ENCODE measurements at regions not wholly inside any gene's neighbourhood (a gene's known extent, or its start where the extent isn't known, plus 50 kb on each side); places are given as distances from the start of the nearest gene placed in this dataset.
A peak's percentile ranks its signal among the peaks of the same experiment; 100 is the strongest.

GRCh38 chr9:135339378-135339973, 140.1 kb upstream of the PPP1R26 start:
- H3K9me3 Mint-ChIP-seq = no peaks in the 10 kb centered on the region
- H3K36me3 Mint-ChIP-seq = no peaks in the 10 kb centered on the region
- DNase-seq (ENCODE audit: low spot score in 2 of 2) = no peak
- no peak overlapping the region for H3K27ac Mint-ChIP-seq
- ATAC-seq = no peak

- ATAC-seq = no peak
- Mint-ChIP-seq H3K36me3 (no peaks in the 10 kb centered on the region), H3K9me3 (no peaks in the 10 kb centered on the region), H3K27ac (peak overlapping the region in 1 of 2 donors; percentile 50)
- DNase-seq (ENCODE audit: low spot score in 2 of 2) = no peak
These were observed 139.4 kb upstream of the PPP1R26 start for GRCh38 chr9:135340143-135340655.

GRCh38 chr9:135340726-135341475, 138.7 kb upstream of the PPP1R26 start:
- no peak for ATAC-seq
- Mint-ChIP-seq H3K36me3 (no peaks in the 10 kb centered on the region), H3K27ac (no peak overlapping the region), H3K9me3 (no peaks in the 10 kb centered on the region)
- DNase-seq (ENCODE audit: low spot score in 2 of 2) = no peak

GRCh38 chr9:135341612-135342169, 137.9 kb upstream of the PPP1R26 start:
- no peak overlapping the region for H3K27ac Mint-ChIP-seq
- no peaks in the 10 kb centered on the region for H3K9me3 Mint-ChIP-seq
- ATAC-seq (no peak), DNase-seq (ENCODE audit: low spot score in 2 of 2) (no peak)
- H3K36me3 Mint-ChIP-seq = no peaks in the 10 kb centered on the region

GRCh38 chr9:135342206-135343130, 137.1 kb upstream of the PPP1R26 start:
- Mint-ChIP-seq H3K9me3 (no peaks in the 10 kb centered on the region), H3K36me3 (no peaks in the 10 kb centered on the region), H3K27ac (no peak overlapping the region)
- DNase-seq (ENCODE audit: low spot score in 2 of 2) = no peak
- ATAC-seq = no peak

- ATAC-seq (no peak), DNase-seq (ENCODE audit: low spot score in 2 of 2) (no peak)
- Mint-ChIP-seq H3K36me3 (no peaks in the 10 kb centered on the region), H3K27ac (no peak overlapping the region), H3K9me3 (no peaks in the 10 kb centered on the region)
These were observed 136.4 kb upstream of the PPP1R26 start for GRCh38 chr9:135343136-135343535.

- peak; percentile 62 to 63 for ATAC-seq
- no peaks in the 10 kb centered on the region for H3K36me3 Mint-ChIP-seq
- DNase-seq (ENCODE audit: low spot score in 2 of 2) = peak; percentile 60 to 75
- no peak overlapping the region for H3K27ac Mint-ChIP-seq
- H3K9me3 Mint-ChIP-seq = no peaks in the 10 kb centered on the region
These were observed 135.6 kb upstream of the PPP1R26 start for GRCh38 chr9:135343837-135344522.

GRCh38 chr9:135344523-135344901, 135.1 kb upstream of the PPP1R26 start:
- ATAC-seq = no peak
- H3K9me3 Mint-ChIP-seq = no peaks in the 10 kb centered on the region
- no peaks in the 10 kb centered on the region for H3K36me3 Mint-ChIP-seq

GRCh38 chr9:135344915-135345500, 134.6 kb upstream of the PPP1R26 start:
- Mint-ChIP-seq H3K27ac (no peak overlapping the region), H3K9me3 (no peaks in the 10 kb centered on the region), H3K36me3 (no peaks in the 10 kb centered on the region)
- DNase-seq (ENCODE audit: low spot score in 2 of 2) (no peak), ATAC-seq (no peak)

More at GRCh38 chr9:135344523-135344901, 135.1 kb upstream of the PPP1R26 start:
- no peak overlapping the region for H3K27ac Mint-ChIP-seq
- DNase-seq (ENCODE audit: low spot score in 2 of 2) = no peak

GRCh38 chr9:135345775-135346433, 133.7 kb upstream of the PPP1R26 start:
- no peaks in the 10 kb centered on the region for H3K9me3 Mint-ChIP-seq
- DNase-seq (ENCODE audit: low spot score in 2 of 2) (no peak), ATAC-seq (no peak)
- no peaks in the 10 kb centered on the region for H3K36me3 Mint-ChIP-seq
- H3K27ac Mint-ChIP-seq = no peak overlapping the region

- DNase-seq (ENCODE audit: low spot score in 2 of 2) = no peak
- no peak for ATAC-seq
- H3K36me3 Mint-ChIP-seq = no peaks in the 10 kb centered on the region
These were observed 133.0 kb upstream of the PPP1R26 start for GRCh38 chr9:135346438-135347050.

GRCh38 chr9:135347461-135347860, 132.1 kb upstream of the PPP1R26 start:
- no peaks in the 10 kb centered on the region for H3K36me3 Mint-ChIP-seq
- DNase-seq (ENCODE audit: low spot score in 2 of 2) (no peak), ATAC-seq (no peak)
- no peak overlapping the region for H3K27ac Mint-ChIP-seq
- H3K9me3 Mint-ChIP-seq = no peaks in the 10 kb centered on the region

More at GRCh38 chr9:135346438-135347050, 133.0 kb upstream of the PPP1R26 start:
- Mint-ChIP-seq H3K27ac (no peak overlapping the region), H3K9me3 (no peaks in the 10 kb centered on the region)

- H3K27ac Mint-ChIP-seq = no peak overlapping the region
- no peaks in the 10 kb centered on the region for H3K36me3 Mint-ChIP-seq
- no peak for DNase-seq (ENCODE audit: low spot score in 2 of 2)
- H3K9me3 Mint-ChIP-seq = no peaks in the 10 kb centered on the region
- ATAC-seq = no peak
These were observed 131.3 kb upstream of the PPP1R26 start for GRCh38 chr9:135348076-135348787.

GRCh38 chr9:135348788-135349150, 130.8 kb upstream of the PPP1R26 start:
- DNase-seq (ENCODE audit: low spot score in 2 of 2) (no peak), ATAC-seq (no peak)
- Mint-ChIP-seq H3K27ac (no peak overlapping the region), H3K9me3 (no peaks in the 10 kb centered on the region), H3K36me3 (no peaks in the 10 kb centered on the region)
